Upper lobe of right lung (tissue), 1 donor: ENCODE measurements at regions not wholly inside any gene's neighbourhood (a gene's known extent, or its start where the extent isn't known, plus 50 kb on each side); places are given as distances from the start of the nearest gene placed in this dataset.

ENCODE experiments used
- ATAC-seq: fragments of 200-7000 bp; cut with Tn5 transposase; one replicate; pipeline ENCODE4 v1.9.1; 2020; ENCODE audit warnings: mild to moderate bottlenecking, moderate library complexity
- DNase-seq: peaks from one replicate; pipeline ENCODE4 v3.0.0-alpha.2; 2020
- H3K27ac ChIP-seq: fragments of 200-600 bp; one replicate; pipeline ENCODE4 v1.8.0; 2022
- H3K27me3 ChIP-seq: fragments of 200-600 bp; one replicate; pipeline ENCODE4 v1.8.0; 2022; ENCODE audit warnings: mild to moderate bottlenecking
- H3K36me3 ChIP-seq: fragments of 200-600 bp; one replicate; pipeline ENCODE4 v1.8.0; 2022
- H3K4me1 ChIP-seq: fragments of 200-600 bp; one replicate; pipeline ENCODE4 v1.8.0; 2022
- H3K4me3 ChIP-seq: fragments of 200-600 bp; one replicate; pipeline ENCODE4 v1.8.0; 2022; ENCODE audit warnings: mild to moderate bottlenecking
- H3K9me3 ChIP-seq: fragments of 200-600 bp; one replicate; pipeline ENCODE4 v1.8.0; 2022
- intact Hi-C: fragments of 100-400 bp; cut with DNase I; formaldehyde crosslinking; loops from one replicate; pipeline ENCODE4 v1.11.0; 2022
- TF ChIP-seq, protein P1 (sequence below): fragments of 200-600 bp; IDR thresholded peaks from one replicate; pipeline ENCODE4 v1.8.0; 2022; ENCODE audit warnings: antibody characterized with exemption
- donor health status: DM: no; HTN: yes; CAD: no; lungs with severe emphysema.

GRCh38 chr19:30320466-30320865 lies 51.7 kb upstream of the ZNF536 start:
- no peak overlapping the region for H3K27ac ChIP-seq
- no peaks in the 10 kb centered on the region for H3K36me3 ChIP-seq
- H3K27me3 ChIP-seq, result no peaks in the 10 kb centered on the region
- DNase-seq, result no peak
- intact Hi-C loops, result no loop called here
- H3K4me1 ChIP-seq, result no peaks in the 10 kb centered on the region
- no peak for ATAC-seq
- H3K4me3 ChIP-seq, result no peak overlapping the region
- TF ChIP-seq, protein P1, sequence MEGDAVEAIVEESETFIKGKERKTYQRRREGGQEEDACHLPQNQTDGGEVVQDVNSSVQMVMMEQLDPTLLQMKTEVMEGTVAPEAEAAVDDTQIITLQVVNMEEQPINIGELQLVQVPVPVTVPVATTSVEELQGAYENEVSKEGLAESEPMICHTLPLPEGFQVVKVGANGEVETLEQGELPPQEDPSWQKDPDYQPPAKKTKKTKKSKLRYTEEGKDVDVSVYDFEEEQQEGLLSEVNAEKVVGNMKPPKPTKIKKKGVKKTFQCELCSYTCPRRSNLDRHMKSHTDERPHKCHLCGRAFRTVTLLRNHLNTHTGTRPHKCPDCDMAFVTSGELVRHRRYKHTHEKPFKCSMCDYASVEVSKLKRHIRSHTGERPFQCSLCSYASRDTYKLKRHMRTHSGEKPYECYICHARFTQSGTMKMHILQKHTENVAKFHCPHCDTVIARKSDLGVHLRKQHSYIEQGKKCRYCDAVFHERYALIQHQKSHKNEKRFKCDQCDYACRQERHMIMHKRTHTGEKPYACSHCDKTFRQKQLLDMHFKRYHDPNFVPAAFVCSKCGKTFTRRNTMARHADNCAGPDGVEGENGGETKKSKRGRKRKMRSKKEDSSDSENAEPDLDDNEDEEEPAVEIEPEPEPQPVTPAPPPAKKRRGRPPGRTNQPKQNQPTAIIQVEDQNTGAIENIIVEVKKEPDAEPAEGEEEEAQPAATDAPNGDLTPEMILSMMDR, result no peak
- no peaks in the 10 kb centered on the region for H3K9me3 ChIP-seq

GRCh38 chr19:30320916-30321315 lies 51.3 kb upstream of the ZNF536 start:
- Histone ChIP-seq H3K9me3 (no peaks in the 10 kb centered on the region), H3K27ac (no peak overlapping the region), H3K36me3 (no peaks in the 10 kb centered on the region), H3K4me3 (no peak overlapping the region), H3K27me3 (no peaks in the 10 kb centered on the region), H3K4me1 (no peaks in the 10 kb centered on the region)
- DNase-seq (no peak), ATAC-seq (no peak)
- TF ChIP-seq, protein P1, result no peak
- intact Hi-C loops, result no loop called here
